COR-L47 (cell line): ENCODE measurements at regions not wholly inside any gene's neighbourhood (a gene's known extent, or its start where the extent isn't known, plus 50 kb on each side); places are given as distances from the start of the nearest gene placed in this dataset.
A peak's percentile ranks its signal among the peaks of the same experiment; 100 is the strongest.

Experiments
- DNase-seq: peaks from one replicate; lab custom pipeline; 2025; lab: John Stamatoyannopoulos, UW

DNA sequence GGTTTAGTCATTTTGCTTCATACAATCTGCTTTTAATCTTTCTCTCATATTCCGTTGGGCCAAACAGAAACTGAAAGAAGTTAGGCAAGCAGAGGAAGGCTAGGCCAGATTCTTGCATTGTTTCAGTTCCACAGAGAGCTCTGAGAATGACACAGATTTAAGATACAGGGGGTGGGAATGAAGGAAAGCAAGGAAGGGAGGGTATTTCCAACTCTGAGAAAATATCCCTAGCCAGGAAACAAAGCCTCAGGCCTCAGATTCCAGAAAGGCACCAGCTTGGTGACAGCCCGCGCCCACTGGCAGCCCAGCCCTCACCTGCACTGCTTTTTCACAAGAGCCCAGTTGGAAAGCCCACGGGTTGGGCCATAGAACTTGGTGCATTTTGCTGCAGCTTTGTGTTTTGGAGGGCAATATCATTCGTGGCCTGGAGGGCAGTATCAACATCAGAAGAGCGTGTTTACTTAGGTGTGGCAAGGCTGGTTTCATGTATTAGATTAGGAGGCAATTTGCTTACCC, 63.5 kb downstream of the ENC1 start:
- peak; percentile 22 for DNase-seq

DNA sequence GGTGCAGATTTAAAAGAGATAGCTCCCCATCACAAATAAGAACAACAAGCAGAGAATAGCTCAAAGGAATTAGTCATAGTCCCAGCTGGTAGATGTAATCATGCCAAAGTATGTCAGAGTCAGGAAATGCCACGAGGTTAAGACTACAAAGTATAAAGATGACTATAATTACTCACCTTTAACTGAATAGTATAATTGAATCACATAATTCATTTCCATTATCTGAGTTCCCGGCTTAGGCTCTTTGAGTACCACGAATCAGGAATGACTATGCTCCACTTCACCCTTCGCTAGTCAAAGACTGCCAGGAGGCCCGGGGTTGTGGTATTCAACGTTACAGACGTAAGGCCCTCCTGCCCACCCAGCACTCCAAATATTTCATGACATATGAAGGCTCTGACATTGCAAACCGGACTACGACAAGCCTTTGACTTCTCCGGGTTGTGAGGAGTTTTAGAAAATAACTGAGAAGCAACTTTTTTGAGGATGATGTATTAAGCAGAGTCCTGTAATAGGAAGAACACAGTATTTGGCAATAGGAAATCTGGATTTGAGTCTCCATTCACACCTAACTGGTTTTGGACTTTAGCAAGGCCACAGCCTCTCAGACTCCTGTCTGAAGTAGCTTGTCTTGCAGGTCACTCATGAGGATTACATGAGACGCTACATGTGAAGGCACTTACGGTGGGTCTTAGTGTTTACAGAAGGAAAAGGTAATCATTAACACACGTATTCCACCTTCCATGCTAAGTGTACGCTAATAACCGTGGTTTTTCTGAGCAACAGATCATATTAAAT, 64.6 kb downstream of the ENC1 start:
- no peak for DNase-seq

DNA sequence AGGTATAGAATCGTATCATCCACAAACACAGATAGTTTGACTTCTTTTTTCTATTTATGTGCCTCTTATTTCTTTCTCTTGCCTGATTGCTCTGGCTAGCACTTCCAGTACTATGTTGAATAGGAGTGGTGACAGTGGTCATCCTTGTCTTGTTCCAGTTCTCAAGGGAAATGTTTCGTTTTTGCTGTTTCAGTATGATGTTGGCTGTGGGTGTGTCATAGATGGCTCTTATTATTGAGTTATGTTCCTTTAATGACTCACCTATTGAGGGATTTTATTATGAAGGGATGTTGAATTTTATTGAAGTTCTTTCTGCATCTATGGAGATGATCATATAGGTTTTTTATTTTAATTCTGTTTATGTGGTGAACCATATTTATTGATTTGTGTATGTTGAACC, 70.3 kb downstream of the ENC1 start:
- DNase-seq: no peak

DNA sequence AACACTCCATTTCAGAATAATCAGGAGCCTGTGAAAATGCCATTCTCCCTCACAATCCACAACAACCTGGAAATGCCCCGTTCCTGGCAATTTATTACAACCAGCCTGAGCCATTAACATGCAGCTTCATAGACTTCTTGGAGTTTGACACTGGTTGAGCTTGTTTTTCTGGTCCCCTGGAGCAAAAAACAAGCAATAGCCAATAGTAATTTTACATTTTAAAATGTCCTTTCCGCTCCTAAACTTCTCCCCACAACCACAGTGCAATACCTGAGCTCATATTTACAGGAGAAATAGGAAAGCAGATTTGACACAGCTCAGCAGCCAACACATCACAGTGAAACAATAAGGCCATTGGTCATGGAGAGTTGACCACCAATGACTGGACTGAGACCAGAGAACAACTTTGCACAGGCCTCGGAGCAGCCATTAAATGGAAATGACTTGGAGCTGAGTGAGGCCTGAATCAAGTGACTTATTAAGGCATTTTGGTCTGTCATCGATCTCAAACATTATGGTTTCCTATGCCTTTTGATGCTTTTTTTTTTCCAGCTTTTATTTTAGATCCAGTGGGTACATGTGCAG, 73.0 kb downstream of the ENC1 start:
- no peak for DNase-seq

DNA sequence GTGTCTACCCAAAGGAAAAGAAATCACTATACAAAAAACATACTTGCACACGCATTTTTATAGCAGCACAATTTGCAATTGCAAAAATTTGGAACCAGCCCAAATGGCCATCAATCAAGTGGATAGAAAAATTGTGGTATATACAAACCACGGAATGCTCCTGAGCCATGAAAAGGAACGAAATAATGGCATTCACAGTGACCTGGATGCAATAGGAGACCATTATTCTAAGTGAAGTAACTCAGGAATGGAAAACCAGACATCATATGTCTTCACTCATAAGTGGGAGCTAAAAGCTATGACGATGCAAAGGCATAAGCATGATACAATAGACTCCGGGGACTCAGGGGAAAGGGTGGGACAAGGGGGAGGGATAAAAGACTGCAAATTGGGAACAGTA, 78.4 kb downstream of the ENC1 start:
- no peak for DNase-seq

DNA sequence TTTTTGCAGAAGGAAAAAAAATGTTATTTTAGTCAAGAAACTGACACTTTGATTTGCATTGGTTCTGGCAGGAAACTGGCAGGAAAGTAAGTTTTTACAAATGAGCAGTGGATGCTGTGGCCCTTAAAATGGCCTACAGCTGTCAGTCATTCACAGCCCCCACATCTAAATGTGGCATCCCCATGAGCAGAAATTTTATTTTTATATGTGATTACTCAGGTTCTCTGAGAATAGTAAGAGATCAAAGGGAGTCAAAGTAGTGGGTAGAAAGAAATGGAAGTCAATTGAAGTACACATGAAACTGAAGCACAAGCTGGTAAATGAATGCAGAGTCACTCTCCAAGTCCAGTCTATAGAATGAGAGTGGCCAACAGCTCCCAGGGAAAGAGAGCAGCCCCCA, 80.3 kb downstream of the ENC1 start:
- DNase-seq: no peak

DNA sequence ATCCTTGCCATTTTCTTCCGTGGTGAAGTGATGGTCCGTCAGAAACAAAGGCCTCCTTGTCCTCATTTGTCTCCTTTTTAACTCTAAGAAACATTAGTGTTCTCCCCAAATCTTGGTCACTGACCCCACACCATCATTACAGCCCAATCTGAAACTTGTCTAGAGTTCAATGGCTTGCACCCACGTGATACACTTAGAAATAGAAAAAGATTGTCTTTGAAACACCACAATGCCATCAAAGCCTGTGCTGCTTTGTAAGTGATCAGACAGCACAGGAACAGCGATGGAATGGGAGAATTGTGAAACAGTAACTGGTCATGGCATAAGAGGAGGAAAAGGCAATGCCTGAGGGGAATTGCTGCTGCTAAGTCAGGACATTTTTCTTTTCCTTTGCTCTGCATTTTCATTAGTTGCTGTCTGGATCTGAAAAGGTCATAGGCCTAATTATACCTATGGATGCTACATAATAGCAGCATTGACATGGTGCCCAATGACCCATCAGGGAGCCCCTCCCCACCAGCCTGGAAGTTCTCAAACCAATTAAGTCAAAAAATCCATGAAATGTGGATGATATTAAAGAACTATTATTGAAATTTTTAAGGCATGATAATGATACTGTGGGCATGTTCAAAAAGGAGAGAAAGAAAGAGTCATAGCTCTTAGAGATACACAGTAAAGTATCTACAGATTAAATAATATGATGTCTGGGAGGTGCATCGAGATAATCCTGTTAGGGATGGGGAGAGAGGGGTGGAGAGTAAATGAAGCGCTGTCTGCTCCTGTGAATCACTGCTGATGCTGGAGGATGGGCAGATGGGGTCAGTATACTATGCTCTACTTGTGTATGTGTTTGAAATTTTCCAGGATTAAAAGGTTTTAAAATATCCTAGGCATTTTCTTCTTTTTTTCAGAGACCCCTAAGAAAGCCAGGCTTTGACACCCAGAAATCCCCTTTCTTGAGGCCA, 83.6 kb downstream of the ENC1 start:
- DNase-seq: no peak

DNA sequence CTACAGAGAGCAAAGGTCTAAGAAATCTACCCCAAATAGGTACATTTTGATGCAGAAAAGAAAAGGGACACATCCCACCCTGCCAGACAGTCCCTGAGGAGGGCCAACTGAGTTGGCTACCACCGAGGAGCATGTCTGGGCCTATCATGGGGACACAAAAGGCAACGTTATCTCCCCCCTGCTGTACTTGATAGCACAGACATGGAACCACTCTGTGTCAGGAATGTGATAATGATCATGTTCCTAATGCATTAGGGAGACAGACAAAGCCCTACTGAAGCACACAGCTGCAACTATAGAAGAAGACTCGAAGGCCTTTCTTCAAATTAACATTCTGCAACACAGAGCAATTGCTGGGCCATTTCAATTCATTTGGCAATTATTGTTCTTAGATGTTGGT, 84.5 kb downstream of the ENC1 start:
- peak; percentile 44 for DNase-seq

DNA sequence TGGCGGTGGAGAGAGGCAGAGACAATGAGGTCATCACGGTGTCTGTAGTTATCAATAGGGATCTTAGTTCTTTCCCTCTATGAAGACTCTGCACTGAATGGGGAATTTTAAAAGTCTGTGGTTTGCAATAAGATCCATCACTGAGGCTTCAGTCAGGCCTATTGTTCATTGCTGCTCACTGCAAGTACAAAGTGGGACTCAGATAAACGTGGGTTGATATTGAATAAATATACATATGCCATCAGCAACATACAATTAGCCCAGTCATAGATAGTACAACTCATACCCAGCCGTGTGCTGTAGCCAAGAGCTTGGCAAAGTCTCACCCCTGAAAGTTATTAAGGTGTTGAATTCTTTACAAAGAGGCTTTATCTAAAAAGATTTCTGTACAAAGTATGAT, 88.4 kb downstream of the ENC1 start:
- DNase-seq: no peak

DNA sequence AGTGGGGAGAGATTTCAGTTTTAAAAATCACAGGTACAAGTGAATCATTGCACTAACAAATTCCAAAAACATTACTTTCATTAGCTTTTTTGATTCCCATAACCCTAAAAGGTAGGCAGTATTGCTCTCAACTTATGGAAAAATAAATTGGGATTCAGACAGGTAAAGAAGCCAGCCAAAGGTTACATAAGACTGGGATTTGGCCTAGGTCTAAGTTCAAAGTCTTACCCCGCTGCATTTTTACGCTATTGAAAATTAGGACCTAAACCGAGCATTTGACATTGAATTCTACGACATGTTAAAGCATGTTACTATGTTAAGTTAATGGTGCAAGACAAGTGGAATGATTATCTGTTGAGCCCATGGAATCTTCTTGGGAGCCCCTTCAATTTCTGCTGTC, 89.6 kb downstream of the ENC1 start:
- DNase-seq: no peak

DNA sequence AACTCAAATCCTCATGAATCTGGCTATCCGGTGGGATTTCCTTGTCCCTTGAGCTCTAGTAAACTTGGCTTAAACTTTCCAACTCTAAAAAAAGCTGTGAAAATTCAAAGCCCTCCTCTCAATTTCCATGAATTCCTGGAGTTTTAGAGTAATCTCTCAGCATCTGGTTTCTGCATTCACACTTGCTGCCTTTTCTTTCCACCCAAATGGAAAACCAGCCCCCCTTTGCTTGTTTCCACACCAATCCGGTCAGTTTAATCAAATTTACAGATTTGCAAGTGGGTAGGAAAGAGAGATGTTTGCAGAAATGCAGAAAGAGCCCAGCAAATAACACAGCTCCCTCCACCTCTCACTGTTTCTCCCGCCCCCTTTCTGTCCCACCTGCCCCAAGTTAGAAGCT, 91.1 kb downstream of the ENC1 start:
- DNase-seq: no peak

DNA sequence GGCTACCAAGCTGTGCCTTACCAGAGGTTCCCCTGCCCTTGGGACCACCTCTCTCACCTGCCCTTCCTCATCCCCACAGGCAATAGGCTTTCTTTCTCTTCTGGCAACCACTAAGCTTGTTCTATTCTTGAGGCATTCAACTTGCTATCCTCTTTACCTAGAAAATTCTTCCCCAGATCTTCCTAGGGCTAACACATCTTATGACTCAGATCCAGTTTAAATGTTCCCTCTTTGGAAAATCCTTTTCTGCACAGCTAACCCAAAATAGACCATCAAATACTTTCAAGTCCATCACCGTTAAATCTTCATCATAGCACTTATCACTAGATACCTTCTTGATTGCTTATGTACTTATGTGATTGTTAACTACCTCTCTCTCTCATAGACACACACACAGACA, 93.7 kb downstream of the ENC1 start:
- DNase-seq: no peak

DNA sequence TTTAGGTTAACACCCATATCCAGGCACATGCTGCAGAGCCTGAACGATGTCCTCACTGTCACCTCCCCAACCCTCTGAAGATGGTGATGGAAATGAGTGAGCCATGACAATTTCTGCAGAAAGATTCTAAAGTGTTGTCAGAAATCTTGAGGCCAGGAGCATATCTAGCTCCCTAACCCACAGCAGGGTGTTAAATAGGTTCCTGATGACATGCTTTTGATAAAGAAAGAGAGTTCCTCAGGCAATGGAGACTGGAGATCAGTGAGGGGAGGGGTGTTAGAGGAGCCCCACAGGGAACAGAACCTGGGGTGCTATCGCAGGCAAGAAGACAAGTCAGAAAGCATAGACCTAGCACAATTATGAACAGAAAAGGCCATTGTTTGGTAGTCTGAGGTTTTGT, 95.7 kb downstream of the ENC1 start:
- no peak for DNase-seq

DNA sequence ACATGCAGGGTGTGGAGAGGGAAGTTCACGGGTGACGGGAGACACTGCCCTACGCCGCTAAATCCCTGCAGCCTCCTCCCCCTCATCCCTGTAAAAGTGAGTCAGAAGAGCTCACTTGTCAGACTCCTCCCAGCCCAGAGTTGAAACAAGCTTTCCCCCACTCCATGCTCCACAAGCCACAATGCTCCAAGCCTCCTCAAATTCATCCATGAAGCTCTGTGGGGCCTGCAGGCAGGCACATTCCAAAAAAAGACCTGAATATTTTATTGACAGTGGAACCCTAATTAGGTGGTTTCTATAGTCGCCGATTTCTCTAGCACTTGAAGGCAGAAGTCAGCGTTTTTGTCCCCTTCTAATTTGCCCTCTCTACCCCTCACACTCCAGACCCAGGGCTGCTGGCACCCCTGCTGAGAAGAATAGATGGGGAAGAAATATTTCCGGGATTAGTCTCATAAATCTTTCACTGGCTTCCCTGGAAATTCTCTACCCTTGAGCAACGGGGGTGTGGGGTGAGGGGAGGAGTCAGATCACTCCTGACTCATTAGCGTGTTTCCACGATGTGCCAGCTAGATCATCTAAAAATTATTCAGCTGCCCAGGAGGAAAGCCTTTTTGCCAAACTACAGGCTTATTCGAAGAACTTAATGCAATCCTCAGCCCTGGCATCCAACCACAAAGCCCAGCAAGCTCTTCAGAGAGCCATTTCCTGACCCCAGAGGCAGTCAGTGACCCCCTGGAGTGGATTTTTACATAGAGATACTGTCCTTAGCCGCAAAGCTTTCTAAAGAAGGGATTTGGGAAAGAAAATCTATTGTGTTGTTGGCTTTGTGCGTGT, 97.1 kb downstream of the ENC1 start:
- DNase-seq: peak; percentile 15

DNA sequence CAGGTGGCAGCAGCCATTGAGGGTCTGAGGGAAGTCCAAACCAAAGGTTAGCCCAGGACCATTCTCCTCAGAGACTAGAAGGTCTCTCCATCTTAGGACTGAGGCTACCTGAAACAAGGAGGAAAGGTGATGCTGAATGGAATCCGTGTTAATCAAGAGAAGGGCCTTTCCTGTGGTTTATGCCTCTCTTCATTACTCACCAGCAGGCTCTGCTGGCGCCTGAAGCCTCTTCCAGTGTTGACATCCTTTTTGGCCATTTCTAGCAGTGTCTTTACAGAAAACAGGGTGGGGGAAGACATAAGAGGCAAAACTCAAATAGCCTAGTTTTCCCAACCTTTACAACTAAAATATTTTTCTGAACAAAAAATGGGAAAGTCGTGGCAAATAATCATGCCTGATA, 98.0 kb downstream of the ENC1 start:
- DNase-seq: no peak

DNA sequence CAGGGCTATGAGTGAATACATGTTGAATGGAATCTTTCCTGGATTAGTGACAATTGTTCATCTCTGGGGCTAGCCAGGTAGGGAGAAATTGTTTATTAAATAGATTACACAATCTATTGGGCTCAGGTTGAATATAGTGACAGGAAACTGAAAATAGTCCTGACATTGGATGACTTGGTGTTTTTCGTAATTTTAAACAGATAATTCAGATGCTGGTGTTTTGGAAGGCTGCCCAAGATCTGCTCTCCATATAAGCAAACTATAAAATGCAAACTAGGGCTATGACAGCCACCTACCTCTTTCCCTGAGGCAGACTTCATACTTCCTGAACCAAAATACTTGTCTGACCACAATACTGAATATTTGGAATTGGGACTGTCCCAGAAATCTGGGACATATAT, 99.1 kb downstream of the ENC1 start:
- DNase-seq: no peak

DNA sequence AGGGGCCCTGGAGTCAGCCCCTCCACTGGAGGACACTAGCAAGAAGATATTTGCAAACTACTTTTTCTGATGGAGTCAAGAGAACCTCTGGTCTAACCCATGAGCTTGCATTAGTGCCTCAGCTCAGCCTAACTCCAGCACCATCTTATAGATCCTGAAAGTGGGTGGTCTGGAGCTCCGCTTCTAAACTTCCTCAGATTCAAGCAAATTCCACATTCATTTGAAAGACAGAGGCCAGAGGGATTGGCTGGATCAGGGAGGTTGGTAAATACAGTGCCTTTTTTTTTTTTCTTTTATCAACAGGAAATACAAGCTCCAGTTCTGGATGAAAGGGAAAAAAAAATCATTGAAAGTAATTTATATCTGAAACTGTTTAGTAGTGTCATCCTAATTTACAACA, 99.9 kb downstream of the ENC1 start:
- no peak for DNase-seq

DNA sequence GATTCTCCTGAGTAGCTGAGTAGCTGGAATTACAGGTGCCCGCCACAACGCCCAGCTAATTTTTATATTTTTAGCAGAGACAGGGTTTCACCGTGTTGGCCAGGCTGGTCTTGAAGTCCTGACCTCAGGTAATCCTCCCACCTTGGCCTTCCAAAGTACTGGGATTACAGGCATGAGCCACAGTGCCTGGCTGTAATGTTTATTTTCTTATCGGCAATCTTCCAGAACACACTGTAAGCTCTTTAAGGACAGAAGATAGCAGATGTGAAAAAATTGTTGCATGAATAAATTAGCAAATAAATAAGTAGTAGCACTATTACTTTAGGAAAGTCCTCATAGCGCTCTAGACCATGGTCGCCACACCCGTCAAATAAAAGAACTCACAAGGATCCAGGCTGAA, 100.5 kb downstream of the ENC1 start:
- DNase-seq: no peak

DNA sequence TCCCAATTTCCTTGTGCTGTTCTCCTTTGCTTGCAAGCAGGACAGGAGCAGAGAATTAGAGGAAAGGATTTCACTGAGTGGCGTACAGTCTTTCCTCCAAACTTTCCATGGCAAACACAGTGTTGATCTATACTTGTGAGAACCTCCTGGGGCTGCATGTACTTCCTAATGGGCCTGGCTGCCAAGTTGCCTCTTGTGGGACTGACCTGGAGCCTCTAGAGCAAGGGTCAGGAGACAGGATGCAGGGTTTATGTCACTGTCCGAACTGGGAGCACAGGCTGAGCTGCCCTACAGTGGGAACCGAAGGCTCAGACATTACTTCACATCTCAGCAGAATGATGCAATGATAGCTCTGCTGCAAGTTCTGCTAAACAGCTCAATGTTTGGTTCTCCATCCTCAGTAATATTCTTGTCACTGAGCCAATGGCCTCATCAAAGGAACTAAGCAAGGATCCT, 102.3 kb downstream of the ENC1 start:
- DNase-seq: no peak

DNA sequence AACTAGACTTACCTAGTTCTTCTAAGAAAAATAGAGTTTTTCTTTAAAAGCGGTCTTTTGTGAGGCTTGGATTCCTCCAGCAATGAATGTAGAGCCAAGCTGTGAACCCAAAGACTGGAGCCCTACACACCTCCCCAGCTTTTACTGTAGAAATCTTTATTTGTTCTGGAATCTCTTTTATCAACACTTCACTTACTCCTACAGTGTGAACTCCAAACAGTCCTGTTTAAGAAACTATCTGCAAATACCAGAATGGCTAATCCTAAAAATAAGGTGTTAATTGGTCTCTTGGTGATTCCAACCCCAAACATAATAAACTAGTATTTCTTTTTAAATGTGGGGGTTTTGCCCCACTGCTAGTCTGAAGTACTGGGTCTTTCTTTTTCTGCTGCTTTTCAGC, 103.9 kb downstream of the ENC1 start:
- DNase-seq: no peak

DNA sequence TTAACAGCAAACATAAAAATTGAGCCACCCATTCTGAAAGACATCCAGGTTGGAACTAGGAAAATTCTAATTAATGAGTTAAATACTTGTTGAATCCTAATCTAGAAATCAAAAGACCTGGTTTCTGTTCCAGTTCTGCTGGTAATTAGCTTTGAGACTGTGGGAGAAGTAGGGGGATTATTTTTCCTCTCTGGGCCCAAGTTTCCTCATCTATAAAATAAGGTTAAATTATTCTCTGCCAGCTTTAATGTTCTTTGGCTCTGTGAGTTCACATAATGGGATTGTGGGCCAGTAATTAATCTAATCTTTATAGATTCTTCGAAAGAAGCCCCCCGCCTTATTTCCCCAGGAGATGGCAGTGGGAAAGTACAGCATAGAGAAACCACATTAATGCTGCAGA, 104.6 kb downstream of the ENC1 start:
- no peak for DNase-seq
